Astrocyte (in vitro differentiated cells and primary cell): ENCODE measurements at regions not wholly inside any gene's neighbourhood (a gene's known extent, or its start where the extent isn't known, plus 50 kb on each side); places are given as distances from the start of the nearest gene placed in this dataset.

Source experiments
- DNase-seq: peaks from one replicate; pipeline ENCODE4 v3.0.0-alpha.2; 2010; ENCODE audit warnings: low read depth
- FAIRE-seq: peaks from 2 replicates; lab custom pipeline; 2011; peaks lifted over from hg19 to GRCh38; lab: Jason Lieb, UNC
- H2AFZ ChIP-seq: 2 replicates; pipeline ENCODE4 v1.6.0; 2012; ENCODE audit warnings: low read depth, low read length, inconsistent platforms
- H3K27ac ChIP-seq: 2 replicates; pipeline ENCODE4 v1.5.1; 2011; ENCODE audit warnings: low read depth, low read length, inconsistent platforms
- H3K27me3 ChIP-seq: 2 replicates; pipeline ENCODE4 v1.6.0; 2011; ENCODE audit warnings: low read length, inconsistent platforms; ENCODE audit not compliant: insufficient read depth
- H3K36me3 ChIP-seq: 2 replicates; pipeline ENCODE4 v1.5.1; 2011; ENCODE audit warnings: low read length, inconsistent platforms; ENCODE audit not compliant: insufficient read depth
- H3K4me1 ChIP-seq: 2 replicates; pipeline ENCODE4 v1.5.1; 2011; ENCODE audit warnings: low read length, inconsistent platforms; ENCODE audit not compliant: insufficient read depth
- H3K4me2 ChIP-seq: 2 replicates; pipeline ENCODE4 v1.6.0; 2012; ENCODE audit warnings: low read length, inconsistent platforms
- H3K4me3 ChIP-seq: 2 replicates; pipeline ENCODE4 v1.5.1; 2011; ENCODE audit warnings: low read depth, mild to moderate bottlenecking, low read length, inconsistent platforms; ENCODE audit not compliant: insufficient read depth
- H3K79me2 ChIP-seq: 2 replicates; pipeline ENCODE4 v1.6.0; 2012; ENCODE audit warnings: mild to moderate bottlenecking, low read length, inconsistent platforms; ENCODE audit not compliant: insufficient read depth
- H3K9ac ChIP-seq: 2 replicates; pipeline ENCODE4 v1.6.0; 2012; ENCODE audit warnings: mild to moderate bottlenecking, low read length, inconsistent platforms
- H3K9me3 ChIP-seq: 2 replicates; pipeline ENCODE4 v1.5.1; 2012; ENCODE audit warnings: low read depth, mild to moderate bottlenecking, low read length, inconsistent platforms; ENCODE audit not compliant: insufficient read depth
- H4K20me1 ChIP-seq: 2 replicates; pipeline ENCODE4 v1.6.0; 2012; ENCODE audit warnings: low read length, inconsistent platforms; ENCODE audit not compliant: insufficient read depth
- H3K27ac Mint-ChIP-seq: one replicate; pipeline ENCODE4 v1.8.0; 2021; ENCODE audit warnings: mild to moderate bottlenecking, mixed read lengths; ENCODE audit not compliant: unreplicated experiment
- H3K27me3 Mint-ChIP-seq: one replicate; pipeline ENCODE4 v1.8.0; 2021; ENCODE audit warnings: low read depth, mixed read lengths; ENCODE audit not compliant: unreplicated experiment
- H3K36me3 Mint-ChIP-seq: one replicate; pipeline ENCODE4 v1.8.0; 2021; ENCODE audit warnings: low read depth, mixed read lengths; ENCODE audit not compliant: unreplicated experiment
- H3K4me1 Mint-ChIP-seq: one replicate; pipeline ENCODE4 v1.8.0; 2021; ENCODE audit warnings: low read depth, mixed read lengths; ENCODE audit not compliant: unreplicated experiment
- H3K4me3 Mint-ChIP-seq: one replicate; pipeline ENCODE4 v1.8.0; 2021; ENCODE audit warnings: mild to moderate bottlenecking, moderate library complexity, mixed read lengths; ENCODE audit not compliant: unreplicated experiment
- H3K9me3 Mint-ChIP-seq: one replicate; pipeline ENCODE4 v1.8.0; 2021; ENCODE audit warnings: mild to moderate bottlenecking, mixed read lengths; ENCODE audit not compliant: unreplicated experiment
- EZH2 ChIP-seq: IDR thresholded peaks from 2 replicates; pipeline ENCODE4 v1.6.1; 2012; ENCODE audit warnings: mild to moderate bottlenecking, low read length, inconsistent platforms; ENCODE audit not compliant: insufficient read depth
- TF ChIP-seq, protein P1 (sequence below): IDR thresholded peaks from 2 replicates; pipeline ENCODE4 v1.5.1; 2011; ENCODE audit warnings: low read depth, mild to moderate bottlenecking, inconsistent platforms, low read length, moderate library complexity; ENCODE audit not compliant: insufficient read depth

DNA sequence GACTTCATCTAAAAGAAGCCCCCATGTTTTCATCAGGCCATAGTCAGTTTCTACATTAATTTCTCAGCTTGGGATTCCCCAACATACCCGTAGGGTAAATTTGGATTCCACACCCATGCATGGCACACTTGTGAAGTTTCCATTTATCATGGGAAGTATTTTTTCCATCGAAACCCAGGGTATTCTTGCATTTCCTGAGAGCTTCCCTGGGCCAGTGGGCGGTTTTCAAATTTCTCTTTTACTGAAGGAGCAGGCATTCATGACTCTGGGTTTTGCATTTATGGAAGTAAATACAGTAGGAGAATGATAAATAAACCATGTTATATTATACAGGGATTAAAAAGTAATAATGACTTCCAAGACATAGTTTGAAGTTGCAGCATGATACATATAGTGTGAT lies 93.0 kb upstream of the MAP3K1 start:
- Histone ChIP-seq H2AFZ (no peak overlapping the region), H3K27me3 (peaks cover 4% of the 10 kb centered on the region), H3K9ac (no peak overlapping the region), H3K79me2 (no peaks in the 10 kb centered on the region), H3K27ac (no peak overlapping the region), H4K20me1 (no peaks in the 10 kb centered on the region), H3K4me1 (no peaks in the 10 kb centered on the region), H3K9me3 (no peaks in the 10 kb centered on the region), H3K4me3 (no peak overlapping the region), H3K36me3 (no peaks in the 10 kb centered on the region), H3K4me2 (no peak overlapping the region)
- Mint-ChIP-seq H3K36me3 (no peaks in the 10 kb centered on the region), H3K4me3 (no peak overlapping the region), H3K27ac (no peak overlapping the region), H3K27me3 (peaks cover 10% of the 10 kb centered on the region), H3K4me1 (peaks cover 5% of the 10 kb centered on the region), H3K9me3 (no peaks in the 10 kb centered on the region)
- no peak for DNase-seq
- no peak for FAIRE-seq
- TF ChIP-seq EZH2, result no peak
- TF ChIP-seq, protein P1, sequence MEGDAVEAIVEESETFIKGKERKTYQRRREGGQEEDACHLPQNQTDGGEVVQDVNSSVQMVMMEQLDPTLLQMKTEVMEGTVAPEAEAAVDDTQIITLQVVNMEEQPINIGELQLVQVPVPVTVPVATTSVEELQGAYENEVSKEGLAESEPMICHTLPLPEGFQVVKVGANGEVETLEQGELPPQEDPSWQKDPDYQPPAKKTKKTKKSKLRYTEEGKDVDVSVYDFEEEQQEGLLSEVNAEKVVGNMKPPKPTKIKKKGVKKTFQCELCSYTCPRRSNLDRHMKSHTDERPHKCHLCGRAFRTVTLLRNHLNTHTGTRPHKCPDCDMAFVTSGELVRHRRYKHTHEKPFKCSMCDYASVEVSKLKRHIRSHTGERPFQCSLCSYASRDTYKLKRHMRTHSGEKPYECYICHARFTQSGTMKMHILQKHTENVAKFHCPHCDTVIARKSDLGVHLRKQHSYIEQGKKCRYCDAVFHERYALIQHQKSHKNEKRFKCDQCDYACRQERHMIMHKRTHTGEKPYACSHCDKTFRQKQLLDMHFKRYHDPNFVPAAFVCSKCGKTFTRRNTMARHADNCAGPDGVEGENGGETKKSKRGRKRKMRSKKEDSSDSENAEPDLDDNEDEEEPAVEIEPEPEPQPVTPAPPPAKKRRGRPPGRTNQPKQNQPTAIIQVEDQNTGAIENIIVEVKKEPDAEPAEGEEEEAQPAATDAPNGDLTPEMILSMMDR, result no peak

DNA sequence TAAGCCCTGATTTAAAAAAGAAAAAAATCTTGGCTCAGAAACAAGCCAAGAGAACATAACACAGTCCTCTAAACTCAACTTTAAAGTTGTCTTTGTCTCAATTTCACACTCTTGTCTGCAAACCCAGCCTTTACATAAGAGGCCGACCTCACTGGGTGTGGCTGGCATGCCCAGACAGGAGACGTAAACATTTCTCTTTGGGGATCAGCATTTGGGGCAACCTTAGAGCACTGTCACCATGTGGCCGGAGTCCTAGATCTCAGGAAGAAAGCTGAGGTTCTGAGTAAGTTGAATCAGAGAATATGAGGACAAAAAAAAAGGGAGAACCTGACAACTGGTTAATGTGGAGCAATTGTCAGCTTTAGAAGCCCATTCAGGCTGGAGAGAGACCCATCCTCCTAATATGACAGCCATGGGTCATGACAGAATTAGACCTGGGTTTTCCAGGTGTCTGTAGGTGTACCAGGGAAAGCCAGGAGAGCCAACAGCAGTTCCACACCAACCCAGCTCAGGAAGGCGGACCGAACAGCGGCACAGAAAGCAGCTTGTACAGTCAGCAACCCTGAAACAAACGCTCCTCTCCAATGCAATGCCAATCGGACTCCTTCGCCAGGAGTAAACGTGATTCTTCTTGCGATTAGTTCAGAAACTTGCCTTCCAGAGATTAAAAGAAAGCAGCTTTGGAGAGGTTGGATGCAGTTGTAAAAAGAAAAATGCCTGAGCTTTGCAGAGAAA lies 97.9 kb upstream of the MAP3K1 start:
- H3K9me3 ChIP-seq, result no peaks in the 10 kb centered on the region
- TF ChIP-seq EZH2, result no peak
- TF ChIP-seq, protein P1, result no peak
- peak overlapping the region; percentile 30 for H2AFZ ChIP-seq
- H3K4me1 ChIP-seq, result no peaks in the 10 kb centered on the region
- peak overlapping the region; percentile 52 for H3K4me2 ChIP-seq
- no peaks in the 10 kb centered on the region for H3K79me2 ChIP-seq
- H3K4me1 Mint-ChIP-seq, result peaks cover 9% of the 10 kb centered on the region
- H3K9ac ChIP-seq, result no peak overlapping the region
- no peak overlapping the region for H3K27ac Mint-ChIP-seq
- no peaks in the 10 kb centered on the region for H3K36me3 ChIP-seq
- DNase-seq, result peak; percentile 6
- peaks cover 13% of the 10 kb centered on the region for H3K27me3 Mint-ChIP-seq
- no peak overlapping the region for H3K4me3 Mint-ChIP-seq
- no peak overlapping the region for H3K4me3 ChIP-seq
- peaks cover 4% of the 10 kb centered on the region for H3K27me3 ChIP-seq
- FAIRE-seq, result no peak
- no peak overlapping the region for H3K27ac ChIP-seq
- H3K9me3 Mint-ChIP-seq, result no peaks in the 10 kb centered on the region
- no peaks in the 10 kb centered on the region for H3K36me3 Mint-ChIP-seq
- H4K20me1 ChIP-seq, result no peaks in the 10 kb centered on the region

DNA sequence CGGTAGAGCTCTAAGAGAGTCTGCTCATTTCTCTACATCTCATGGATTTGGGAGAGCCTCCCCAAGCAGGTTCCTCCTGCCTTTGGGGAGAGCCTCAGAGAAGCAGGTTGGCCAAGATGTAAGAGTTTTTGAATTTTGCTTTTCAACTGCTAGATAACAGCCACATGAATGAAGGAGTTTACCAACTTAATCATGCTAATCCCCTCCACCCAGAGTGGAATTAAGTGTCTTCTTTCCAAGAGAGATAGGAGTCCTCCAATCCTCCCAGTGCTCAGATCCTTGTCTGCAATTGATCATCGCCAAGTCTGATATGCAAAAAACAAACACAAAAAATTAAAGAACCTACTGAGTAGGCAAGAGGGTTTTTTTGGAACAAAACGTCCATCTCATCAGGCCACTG lies 99.4 kb upstream of the MAP3K1 start:
- no peak for TF ChIP-seq EZH2
- TF ChIP-seq, protein P1, result no peak
- peaks cover 4% of the 10 kb centered on the region for H3K27me3 ChIP-seq
- Mint-ChIP-seq H3K36me3 (no peaks in the 10 kb centered on the region), H3K4me1 (peaks cover 17% of the 10 kb centered on the region), H3K4me3 (no peak overlapping the region), H3K27ac (no peak overlapping the region), H3K9me3 (no peaks in the 10 kb centered on the region), H3K27me3 (peaks cover 13% of the 10 kb centered on the region)
- DNase-seq (no peak), FAIRE-seq (no peak)
- H3K36me3 ChIP-seq, result no peaks in the 10 kb centered on the region
- H3K4me1 ChIP-seq, result no peaks in the 10 kb centered on the region
- no peaks in the 10 kb centered on the region for H3K79me2 ChIP-seq
- no peak overlapping the region for H3K9ac ChIP-seq
- no peaks in the 10 kb centered on the region for H4K20me1 ChIP-seq
- no peaks in the 10 kb centered on the region for H3K9me3 ChIP-seq
- no peak overlapping the region for H2AFZ ChIP-seq
- no peak overlapping the region for H3K4me2 ChIP-seq
- no peak overlapping the region for H3K4me3 ChIP-seq
- no peak overlapping the region for H3K27ac ChIP-seq
